ENCODE measurements at regions not wholly inside any gene's neighbourhood (a gene's known extent, or its start where the extent isn't known, plus 50 kb on each side); places are given as distances from the start of the nearest gene placed in this dataset.

DNA sequence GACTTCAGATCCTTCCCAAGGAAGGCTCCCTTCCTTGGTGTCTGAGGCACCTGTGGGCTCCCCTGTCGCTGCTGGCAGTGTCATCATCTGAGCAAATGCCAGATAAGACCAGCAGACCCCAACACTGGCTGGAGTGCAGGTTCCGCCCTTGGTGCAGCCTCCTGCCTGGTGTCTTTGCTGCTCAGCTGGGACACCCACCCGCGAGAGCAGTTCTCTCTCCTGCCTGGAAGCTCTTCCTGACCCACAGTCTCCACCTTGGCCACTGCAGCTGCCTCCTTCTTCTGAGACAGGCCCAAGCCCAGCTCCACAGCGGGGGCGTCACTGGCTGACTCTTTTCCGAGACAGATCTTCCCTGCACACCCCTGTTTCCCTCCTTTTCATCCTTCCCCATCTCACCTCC lies 395.7 kb upstream of the MAP3K7 start:
- TF ChIP-seq, protein P1, sequence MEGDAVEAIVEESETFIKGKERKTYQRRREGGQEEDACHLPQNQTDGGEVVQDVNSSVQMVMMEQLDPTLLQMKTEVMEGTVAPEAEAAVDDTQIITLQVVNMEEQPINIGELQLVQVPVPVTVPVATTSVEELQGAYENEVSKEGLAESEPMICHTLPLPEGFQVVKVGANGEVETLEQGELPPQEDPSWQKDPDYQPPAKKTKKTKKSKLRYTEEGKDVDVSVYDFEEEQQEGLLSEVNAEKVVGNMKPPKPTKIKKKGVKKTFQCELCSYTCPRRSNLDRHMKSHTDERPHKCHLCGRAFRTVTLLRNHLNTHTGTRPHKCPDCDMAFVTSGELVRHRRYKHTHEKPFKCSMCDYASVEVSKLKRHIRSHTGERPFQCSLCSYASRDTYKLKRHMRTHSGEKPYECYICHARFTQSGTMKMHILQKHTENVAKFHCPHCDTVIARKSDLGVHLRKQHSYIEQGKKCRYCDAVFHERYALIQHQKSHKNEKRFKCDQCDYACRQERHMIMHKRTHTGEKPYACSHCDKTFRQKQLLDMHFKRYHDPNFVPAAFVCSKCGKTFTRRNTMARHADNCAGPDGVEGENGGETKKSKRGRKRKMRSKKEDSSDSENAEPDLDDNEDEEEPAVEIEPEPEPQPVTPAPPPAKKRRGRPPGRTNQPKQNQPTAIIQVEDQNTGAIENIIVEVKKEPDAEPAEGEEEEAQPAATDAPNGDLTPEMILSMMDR (IDR thresholded peaks at IDR 0.05): no peak
- Histone ChIP-seq H3K4me1 (no peaks in the 10 kb centered on the region), H3K36me3 (no peaks in the 10 kb centered on the region), H3K9me3 (no peaks in the 10 kb centered on the region), H3K4me3 (no peak overlapping the region), H3K27ac (no peak overlapping the region), H3K27me3 (no peaks in the 10 kb centered on the region)
- intact Hi-C loops (cut with DNase I; ENCODE audit: low total_unique reads): no loop called here
- no peak for DNase-seq

DNA sequence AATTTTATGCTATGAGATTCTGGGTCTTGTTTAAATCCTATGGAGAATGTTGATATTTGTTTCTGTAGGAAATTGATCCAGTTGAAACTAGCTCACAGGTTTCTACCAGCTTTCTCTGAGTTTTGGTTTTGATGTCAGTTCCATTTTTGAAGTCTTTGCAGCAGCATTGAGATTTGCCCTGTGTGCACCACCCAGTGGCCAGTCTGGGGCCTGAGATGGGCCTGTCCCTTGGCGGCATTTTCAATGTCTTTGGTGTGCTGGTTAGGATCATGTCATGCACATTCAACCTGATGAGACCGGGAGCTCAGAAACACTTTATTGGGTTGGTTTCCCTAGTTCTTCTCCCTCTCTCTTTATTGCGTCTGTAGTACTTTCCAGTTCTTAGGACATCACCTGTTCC lies 395.2 kb upstream of the MAP3K7 start:
- Histone ChIP-seq H3K27ac (no peak overlapping the region), H3K4me3 (no peak overlapping the region), H3K27me3 (no peaks in the 10 kb centered on the region), H3K9me3 (no peaks in the 10 kb centered on the region), H3K36me3 (no peaks in the 10 kb centered on the region), H3K4me1 (no peaks in the 10 kb centered on the region)
- TF ChIP-seq, protein P1 (IDR thresholded peaks at IDR 0.05): no peak
- no peak for DNase-seq
- intact Hi-C loops (cut with DNase I; ENCODE audit: low total_unique reads): no loop called here

DNA sequence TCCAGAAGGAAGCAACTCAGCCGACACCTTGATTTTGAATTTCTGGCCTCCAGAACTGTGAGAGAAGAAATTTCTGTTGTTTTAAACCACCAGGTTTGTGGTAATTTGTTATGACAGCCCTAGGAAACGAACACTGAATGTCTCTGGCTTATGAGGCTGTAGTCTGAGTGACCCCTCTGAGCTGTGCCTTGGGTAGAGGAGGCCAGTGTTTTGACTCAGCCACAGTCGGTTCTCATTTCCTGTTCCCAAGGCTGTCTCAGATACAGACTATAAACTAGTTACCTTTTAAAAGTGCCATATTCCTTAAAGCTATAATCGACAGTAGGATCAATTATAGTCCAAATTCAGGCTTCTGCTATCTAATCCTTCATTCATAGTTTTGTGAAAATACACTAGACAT lies 391.2 kb upstream of the MAP3K7 start:
- TF ChIP-seq, protein P1 (IDR thresholded peaks at IDR 0.05): no peak
- Histone ChIP-seq H3K4me1 (no peaks in the 10 kb centered on the region), H3K27ac (no peak overlapping the region)

DNA sequence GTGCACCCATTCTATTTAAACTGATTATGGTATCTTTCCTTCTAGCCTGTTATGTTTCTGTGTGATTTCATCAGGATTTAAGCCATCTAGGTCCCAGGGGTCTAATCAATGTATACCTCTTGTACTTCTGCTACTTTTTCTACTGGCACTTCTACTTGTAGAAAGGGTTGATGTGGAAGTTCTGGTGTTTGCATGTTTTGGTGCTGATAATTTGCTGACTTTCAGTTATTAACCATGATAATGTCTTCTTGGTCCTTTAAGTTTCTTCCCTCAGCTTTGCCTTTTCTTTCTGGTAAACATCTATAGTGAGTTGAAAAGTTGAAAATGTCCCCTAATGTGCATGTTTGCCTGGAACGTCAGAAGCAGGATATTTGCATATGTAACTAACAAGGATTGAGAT lies 390.6 kb upstream of the MAP3K7 start:
- Histone ChIP-seq H3K27ac (no peak overlapping the region), H3K9me3 (no peaks in the 10 kb centered on the region), H3K4me1 (no peaks in the 10 kb centered on the region), H3K36me3 (no peaks in the 10 kb centered on the region), H3K27me3 (no peaks in the 10 kb centered on the region), H3K4me3 (no peak overlapping the region)
- TF ChIP-seq, protein P1 (IDR thresholded peaks at IDR 0.05): no peak
- DNase-seq: no peak
- intact Hi-C loops (cut with DNase I; ENCODE audit: low total_unique reads): no loop called here

More for the DNA sequence above, 391.2 kb upstream of the MAP3K7 start:
- Histone ChIP-seq H3K9me3 (no peaks in the 10 kb centered on the region), H3K27me3 (no peaks in the 10 kb centered on the region), H3K4me3 (no peak overlapping the region), H3K36me3 (no peaks in the 10 kb centered on the region)
- intact Hi-C loops (cut with DNase I; ENCODE audit: low total_unique reads): no loop called here
- no peak for DNase-seq

DNA sequence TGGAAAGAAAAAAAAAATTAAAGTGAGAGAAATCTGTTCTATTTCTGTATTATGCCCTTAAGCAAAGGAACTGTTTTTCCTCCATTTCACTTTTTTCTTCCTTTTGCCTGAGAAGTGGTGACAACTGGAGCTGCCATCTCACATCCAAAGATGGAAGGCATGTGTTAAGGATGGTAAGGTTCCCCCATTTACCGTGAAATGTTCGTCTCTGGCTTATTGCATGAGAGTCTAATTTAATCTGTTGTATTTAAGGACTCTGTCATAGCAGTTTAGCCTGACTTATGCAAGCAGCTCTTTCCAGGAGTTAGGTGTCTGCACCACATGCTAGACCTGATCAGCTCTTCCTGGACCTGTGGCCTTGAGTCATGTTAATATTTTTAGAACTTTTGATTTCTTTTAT lies 389.5 kb upstream of the MAP3K7 start:
- DNase-seq: no peak
- intact Hi-C loops (cut with DNase I; ENCODE audit: low total_unique reads): no loop called here
- Histone ChIP-seq H3K4me1 (no peaks in the 10 kb centered on the region), H3K4me3 (no peak overlapping the region), H3K36me3 (no peaks in the 10 kb centered on the region), H3K9me3 (no peaks in the 10 kb centered on the region), H3K27ac (no peak overlapping the region), H3K27me3 (no peaks in the 10 kb centered on the region)
- TF ChIP-seq, protein P1 (IDR thresholded peaks at IDR 0.05): no peak

DNA sequence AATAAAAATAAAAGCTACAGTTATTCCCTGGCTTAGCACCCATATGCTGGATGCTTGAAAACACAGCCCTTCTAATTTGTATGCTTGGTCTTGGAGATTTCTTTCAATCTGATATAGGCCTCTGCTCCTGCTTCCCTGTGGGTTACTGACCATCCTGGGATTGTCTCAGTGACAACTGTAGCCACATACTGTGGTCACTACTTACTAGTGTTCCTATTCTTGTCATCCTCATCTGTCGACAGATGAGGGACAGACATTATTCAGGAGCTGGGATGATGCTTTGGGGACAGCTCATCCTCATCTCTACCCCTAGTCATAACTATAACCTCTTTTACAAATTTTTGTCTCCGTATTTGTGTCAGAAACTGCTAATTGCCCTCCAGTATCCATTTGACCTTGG lies 388.9 kb upstream of the MAP3K7 start:
- Histone ChIP-seq H3K4me3 (no peak overlapping the region), H3K27ac (no peak overlapping the region), H3K27me3 (no peaks in the 10 kb centered on the region), H3K4me1 (no peaks in the 10 kb centered on the region), H3K36me3 (no peaks in the 10 kb centered on the region), H3K9me3 (no peaks in the 10 kb centered on the region)
- DNase-seq: no peak
- TF ChIP-seq, protein P1 (IDR thresholded peaks at IDR 0.05): no peak
- intact Hi-C loops (cut with DNase I; ENCODE audit: low total_unique reads): no loop called here
